GM12872 (cell line): ENCODE measurements at regions not wholly inside any gene's neighbourhood (a gene's known extent, or its start where the extent isn't known, plus 50 kb on each side); places are given as distances from the start of the nearest gene placed in this dataset.

ENCODE experiments used
- TF ChIP-seq, protein P1 (sequence below): IDR thresholded peaks from 3 replicates; pipeline ENCODE4 v1.5.1; 2011; ENCODE audit warnings: low read depth, mild to moderate bottlenecking, low read length, moderate library complexity; ENCODE audit not compliant: insufficient read depth

DNA sequence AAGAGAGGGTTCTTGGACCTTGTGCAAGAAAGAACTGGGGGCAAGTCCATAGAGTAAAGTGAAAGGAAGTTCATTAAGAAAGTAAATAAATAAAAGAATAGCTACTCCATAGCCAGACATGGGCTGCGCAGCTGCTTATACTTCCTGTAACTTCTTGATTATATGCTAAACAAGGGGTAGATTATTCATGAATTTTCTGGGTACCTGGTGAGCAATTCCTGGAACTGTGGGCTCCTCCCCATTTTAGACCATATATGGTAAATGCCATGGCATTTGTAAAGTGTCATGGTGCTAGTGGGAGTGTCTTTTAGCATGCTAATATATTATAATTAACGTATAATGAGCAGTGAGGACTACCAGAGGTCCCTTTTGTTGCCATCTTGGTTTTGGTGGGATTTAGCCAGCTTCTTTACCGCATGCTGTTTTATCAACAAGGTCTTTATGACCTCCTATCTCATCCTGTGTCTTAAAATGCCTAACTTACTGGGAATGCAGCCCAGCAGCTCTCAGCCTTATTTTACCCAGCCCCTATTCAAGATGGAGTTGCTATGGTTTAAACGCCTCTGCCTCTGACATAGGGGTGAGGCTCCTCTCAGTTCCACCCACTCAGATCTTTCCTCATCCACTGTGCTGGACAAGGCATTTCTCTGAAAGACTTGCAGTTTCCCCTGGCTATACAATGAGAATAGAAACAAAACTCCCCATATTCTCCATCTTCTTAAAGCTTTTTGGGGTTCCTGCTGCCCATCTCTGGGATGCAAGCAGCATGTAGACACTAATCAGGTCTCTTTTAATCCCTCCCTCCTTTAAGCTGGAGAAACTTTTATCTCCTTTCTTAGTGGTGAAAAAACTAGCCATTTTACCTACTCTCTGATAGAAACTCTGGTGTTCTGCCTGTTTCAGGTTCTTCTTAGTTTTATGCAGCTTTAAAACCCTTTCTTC lies 91.2 kb downstream of the ARRDC3 start:
- TF ChIP-seq, protein P1, sequence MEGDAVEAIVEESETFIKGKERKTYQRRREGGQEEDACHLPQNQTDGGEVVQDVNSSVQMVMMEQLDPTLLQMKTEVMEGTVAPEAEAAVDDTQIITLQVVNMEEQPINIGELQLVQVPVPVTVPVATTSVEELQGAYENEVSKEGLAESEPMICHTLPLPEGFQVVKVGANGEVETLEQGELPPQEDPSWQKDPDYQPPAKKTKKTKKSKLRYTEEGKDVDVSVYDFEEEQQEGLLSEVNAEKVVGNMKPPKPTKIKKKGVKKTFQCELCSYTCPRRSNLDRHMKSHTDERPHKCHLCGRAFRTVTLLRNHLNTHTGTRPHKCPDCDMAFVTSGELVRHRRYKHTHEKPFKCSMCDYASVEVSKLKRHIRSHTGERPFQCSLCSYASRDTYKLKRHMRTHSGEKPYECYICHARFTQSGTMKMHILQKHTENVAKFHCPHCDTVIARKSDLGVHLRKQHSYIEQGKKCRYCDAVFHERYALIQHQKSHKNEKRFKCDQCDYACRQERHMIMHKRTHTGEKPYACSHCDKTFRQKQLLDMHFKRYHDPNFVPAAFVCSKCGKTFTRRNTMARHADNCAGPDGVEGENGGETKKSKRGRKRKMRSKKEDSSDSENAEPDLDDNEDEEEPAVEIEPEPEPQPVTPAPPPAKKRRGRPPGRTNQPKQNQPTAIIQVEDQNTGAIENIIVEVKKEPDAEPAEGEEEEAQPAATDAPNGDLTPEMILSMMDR: no peak

DNA sequence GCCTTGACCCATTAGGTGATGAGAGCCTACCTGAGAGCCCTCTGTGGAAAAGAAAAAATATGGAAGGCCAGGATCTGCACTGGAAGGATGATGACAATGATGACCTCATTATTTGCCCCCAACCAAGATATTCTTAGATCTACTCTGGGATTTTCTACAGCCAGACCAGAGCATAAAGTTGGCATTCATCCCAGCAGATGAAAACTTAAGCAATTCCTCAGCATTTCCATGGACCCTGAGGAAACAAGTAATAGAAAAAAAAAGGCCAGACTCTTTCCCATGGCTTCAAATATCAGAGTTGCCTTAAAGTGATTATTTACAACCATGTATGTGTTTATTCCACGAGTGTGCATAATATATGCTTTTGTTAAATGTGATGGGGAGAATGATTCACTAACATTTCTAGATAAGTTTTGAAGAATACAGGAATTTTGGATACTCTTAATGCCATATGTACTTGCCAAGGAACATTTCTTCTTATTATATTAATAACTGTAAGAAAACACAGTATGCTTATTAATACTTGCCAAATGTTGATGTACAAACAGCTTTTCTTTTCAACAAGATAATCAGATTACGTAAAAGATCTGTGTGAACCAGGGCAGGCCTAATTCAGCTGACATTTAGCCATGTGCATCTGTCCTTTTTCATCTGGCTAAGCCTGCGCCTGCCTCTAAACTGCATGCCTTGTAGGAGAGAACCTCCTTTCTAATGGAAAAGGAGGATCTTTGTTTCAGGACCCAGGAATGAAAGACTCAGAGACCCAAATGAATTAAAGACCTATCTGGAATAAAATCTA lies 94.8 kb downstream of the ARRDC3 start:
- TF ChIP-seq, protein P1: no peak

DNA sequence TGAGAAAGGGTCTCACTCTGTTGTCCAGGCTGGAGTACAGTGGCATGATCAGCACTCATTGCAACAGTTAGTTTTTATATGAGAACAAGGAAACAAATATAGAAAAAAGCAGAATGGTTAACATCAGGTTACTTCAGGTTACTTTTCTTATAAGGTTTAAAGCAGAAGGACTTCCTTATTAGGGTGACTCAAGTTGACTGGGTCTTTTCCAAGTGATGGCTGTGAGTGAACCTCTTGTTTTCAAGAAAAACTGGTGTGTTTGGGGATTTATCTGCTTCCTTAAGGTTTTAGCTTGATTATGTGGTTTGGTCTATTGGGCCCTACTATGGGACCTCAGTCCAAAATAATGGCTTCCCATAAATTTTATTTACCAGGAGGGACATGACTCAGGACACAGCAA lies 99.2 kb downstream of the ARRDC3 start:
- TF ChIP-seq, protein P1: no peak

DNA sequence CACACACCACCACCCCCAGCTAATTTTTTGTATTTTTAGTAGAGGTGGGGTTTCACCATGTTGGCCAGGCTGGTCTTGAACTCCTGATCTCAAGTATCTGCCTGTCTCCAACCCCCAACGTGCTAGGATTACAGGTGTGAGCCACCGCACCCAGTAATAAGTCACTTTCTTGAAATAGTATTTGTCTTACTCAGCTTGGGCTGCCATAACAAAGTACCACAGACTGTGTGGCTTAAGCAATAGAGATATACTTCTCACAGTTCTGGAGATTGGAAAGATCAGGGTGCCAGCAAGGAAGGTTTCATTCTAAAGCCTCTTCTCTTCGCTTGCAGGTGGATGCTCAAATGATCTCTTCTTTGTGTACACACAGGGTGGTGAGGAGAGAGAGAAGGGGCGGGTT lies 99.8 kb downstream of the ARRDC3 start:
- TF ChIP-seq, protein P1: no peak

DNA sequence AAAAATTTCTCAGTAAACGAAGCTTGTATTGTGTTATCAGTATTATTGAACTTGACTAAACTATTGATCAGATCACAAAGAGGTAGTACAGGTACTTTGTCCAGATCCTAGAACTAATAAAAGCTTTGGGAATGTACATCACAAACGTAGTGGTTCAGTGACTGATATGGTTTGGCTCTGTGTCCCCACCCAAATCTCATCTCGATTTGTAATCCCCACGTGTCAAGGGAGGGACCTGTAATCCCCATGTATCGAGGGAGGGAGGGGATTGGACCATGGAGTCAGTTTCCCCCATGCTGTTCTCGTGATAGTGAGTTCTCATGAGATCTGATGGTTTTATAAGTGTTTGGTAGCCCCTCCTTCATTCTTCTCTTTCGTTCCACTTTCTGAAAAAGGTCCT lies 100.9 kb downstream of the ARRDC3 start:
- TF ChIP-seq, protein P1: no peak

DNA sequence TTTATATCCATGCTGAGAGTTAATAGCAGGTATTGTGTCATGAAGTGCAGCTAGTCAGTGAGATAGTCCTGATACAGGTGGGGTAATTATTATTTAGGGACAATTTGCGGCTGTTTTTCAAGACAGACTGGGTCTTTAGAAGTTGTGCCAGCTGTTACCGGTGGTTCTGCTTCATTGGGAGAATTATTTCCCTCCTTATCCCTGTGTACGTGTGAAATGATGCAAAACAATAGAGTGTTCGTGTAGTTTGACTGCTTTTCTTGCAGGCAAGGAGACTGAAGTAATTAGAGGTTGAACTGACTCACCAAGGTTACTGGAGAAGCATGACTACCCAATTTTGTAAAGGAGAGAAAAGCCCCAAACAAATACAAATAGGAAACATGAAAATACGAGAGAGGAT lies 101.7 kb downstream of the ARRDC3 start:
- TF ChIP-seq, protein P1: no peak
